ENCODE measurements at regions not wholly inside any gene's neighbourhood (a gene's known extent, or its start where the extent isn't known, plus 50 kb on each side); places are given as distances from the start of the nearest gene placed in this dataset.
A peak's percentile ranks its signal among the peaks of the same experiment; 100 is the strongest.

GRCh38 chr16:51886456-51886855 lies 660.5 kb downstream of the TOX3 start:
- Mint-ChIP-seq H3K4me3 (ENCODE audit: unreplicated experiment) (no peak overlapping the region), H3K4me1 (ENCODE audit: low read depth) (peaks cover 3% of the 10 kb centered on the region), H3K27ac (ENCODE audit: unreplicated experiment) (no peak overlapping the region), H3K27me3 (ENCODE audit: low read depth) (no peaks in the 10 kb centered on the region), H3K9me3 (ENCODE audit: low read depth) (no peaks in the 10 kb centered on the region), H3K36me3 (ENCODE audit: low read depth) (no peaks in the 10 kb centered on the region)
- no peak for TF ChIP-seq CTCF (IDR thresholded peaks at IDR 0.05)
- no peak for DNase-seq (ENCODE audit: low spot score)

- H3K9me3 Mint-ChIP-seq (ENCODE audit: low read depth) = no peaks in the 10 kb centered on the region
- H3K4me3 Mint-ChIP-seq (ENCODE audit: unreplicated experiment) = no peak overlapping the region
- H3K27me3 Mint-ChIP-seq (ENCODE audit: low read depth) = no peaks in the 10 kb centered on the region
- TF ChIP-seq CTCF (IDR thresholded peaks at IDR 0.05) = no peak
- no peak overlapping the region for H3K27ac Mint-ChIP-seq (ENCODE audit: unreplicated experiment)
- H3K36me3 Mint-ChIP-seq (ENCODE audit: low read depth) = no peaks in the 10 kb centered on the region
- DNase-seq (ENCODE audit: low spot score) = no peak
- H3K4me1 Mint-ChIP-seq (ENCODE audit: low read depth) = peaks cover 20% of the 10 kb centered on the region
These were observed 662.2 kb downstream of the TOX3 start for GRCh38 chr16:51884773-51885172.

GRCh38 chr16:51881731-51882130 lies 665.2 kb downstream of the TOX3 start:
- no peak overlapping the region for H3K4me3 Mint-ChIP-seq (ENCODE audit: unreplicated experiment)
- H3K27me3 Mint-ChIP-seq (ENCODE audit: low read depth) = no peaks in the 10 kb centered on the region

DNA sequence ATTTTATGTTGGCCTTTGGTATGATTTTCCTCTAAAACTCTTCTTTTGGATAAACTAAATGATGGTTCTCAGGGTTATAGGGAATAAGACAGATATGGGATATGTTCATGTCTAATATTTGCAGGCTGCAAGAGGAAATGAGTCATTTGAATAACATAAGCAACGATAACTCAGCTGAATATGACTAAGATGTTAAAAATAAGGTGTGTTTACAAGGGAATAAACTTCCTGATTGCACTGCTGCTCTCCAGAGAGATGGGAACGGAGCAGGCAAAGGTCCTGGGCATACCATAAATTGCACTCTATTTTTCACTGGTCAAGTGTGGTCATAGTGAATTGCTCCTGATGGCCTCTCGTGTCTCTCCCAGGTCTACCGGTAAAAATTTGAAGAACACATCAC lies 666.2 kb downstream of the TOX3 start:
- H3K9me3 Mint-ChIP-seq (ENCODE audit: low read depth) = no peaks in the 10 kb centered on the region
- TF ChIP-seq CTCF (IDR thresholded peaks at IDR 0.05) = no peak
- no peak overlapping the region for H3K4me3 Mint-ChIP-seq (ENCODE audit: unreplicated experiment)
- H3K4me1 Mint-ChIP-seq (ENCODE audit: low read depth) = peaks cover 20% of the 10 kb centered on the region
- H3K27me3 Mint-ChIP-seq (ENCODE audit: low read depth) = no peaks in the 10 kb centered on the region
- no peaks in the 10 kb centered on the region for H3K36me3 Mint-ChIP-seq (ENCODE audit: low read depth)
- DNase-seq (ENCODE audit: low spot score) = no peak
- H3K27ac Mint-ChIP-seq (ENCODE audit: unreplicated experiment) = peak overlapping the region; percentile 80

More at GRCh38 chr16:51881731-51882130, 665.2 kb downstream of the TOX3 start:
- Mint-ChIP-seq H3K9me3 (ENCODE audit: low read depth) (no peaks in the 10 kb centered on the region), H3K27ac (ENCODE audit: unreplicated experiment) (no peak overlapping the region), H3K4me1 (ENCODE audit: low read depth) (peaks cover 20% of the 10 kb centered on the region), H3K36me3 (ENCODE audit: low read depth) (no peaks in the 10 kb centered on the region)
- DNase-seq (ENCODE audit: low spot score) = no peak
- TF ChIP-seq CTCF (IDR thresholded peaks at IDR 0.05) = no peak

DNA sequence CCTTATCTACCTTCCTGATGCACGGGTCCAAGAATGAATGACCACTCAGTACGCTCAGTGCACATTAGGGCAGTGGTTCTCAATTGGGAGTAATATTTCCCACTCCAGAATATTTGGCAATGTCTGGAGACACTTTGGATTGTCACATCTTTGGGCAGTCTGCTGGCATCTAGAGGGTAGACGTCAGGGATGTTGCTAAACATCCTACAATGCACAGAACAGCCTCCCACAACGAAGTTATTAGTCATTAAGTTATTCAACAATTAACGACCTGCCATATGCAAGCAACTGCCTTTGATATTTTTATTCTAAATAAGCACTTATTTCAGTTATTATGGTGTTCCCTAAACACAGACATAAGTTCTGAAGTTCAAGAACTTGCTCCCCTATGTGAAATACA lies 669.3 kb downstream of the TOX3 start:
- H3K27me3 Mint-ChIP-seq (ENCODE audit: low read depth) = no peaks in the 10 kb centered on the region
- no peak for DNase-seq (ENCODE audit: low spot score)
- no peak overlapping the region for H3K27ac Mint-ChIP-seq (ENCODE audit: unreplicated experiment)
- H3K4me3 Mint-ChIP-seq (ENCODE audit: unreplicated experiment) = no peak overlapping the region
- no peaks in the 10 kb centered on the region for H3K36me3 Mint-ChIP-seq (ENCODE audit: low read depth)
- H3K4me1 Mint-ChIP-seq (ENCODE audit: low read depth) = peaks cover 20% of the 10 kb centered on the region
- no peak for TF ChIP-seq CTCF (IDR thresholded peaks at IDR 0.05)
- no peaks in the 10 kb centered on the region for H3K9me3 Mint-ChIP-seq (ENCODE audit: low read depth)

Measured in chondrocyte (in vitro differentiated cells).